ENCODE measurements at regions not wholly inside any gene's neighbourhood (a gene's known extent, or its start where the extent isn't known, plus 50 kb on each side); places are given as distances from the start of the nearest gene placed in this dataset.

DNA sequence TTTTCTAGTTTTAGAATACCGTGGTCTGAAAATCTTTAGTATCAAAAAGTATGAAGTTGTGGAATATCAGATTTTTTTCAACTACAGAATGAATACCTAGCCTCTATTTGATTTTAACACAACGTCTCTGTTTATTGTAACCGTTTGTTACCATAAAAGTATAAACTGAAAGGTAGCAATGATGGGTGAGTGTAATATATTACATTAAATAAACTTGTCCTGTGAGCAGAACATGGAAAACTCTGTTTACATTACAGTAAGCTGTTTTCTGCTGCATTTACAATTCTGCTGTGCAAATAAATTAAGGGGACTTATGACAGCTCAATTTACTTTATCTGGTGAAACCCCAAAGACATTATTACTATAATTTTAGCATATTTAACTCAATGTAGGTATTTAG is 62.5 kb downstream of the CHRM3 start:
- TF ChIP-seq, protein P1, sequence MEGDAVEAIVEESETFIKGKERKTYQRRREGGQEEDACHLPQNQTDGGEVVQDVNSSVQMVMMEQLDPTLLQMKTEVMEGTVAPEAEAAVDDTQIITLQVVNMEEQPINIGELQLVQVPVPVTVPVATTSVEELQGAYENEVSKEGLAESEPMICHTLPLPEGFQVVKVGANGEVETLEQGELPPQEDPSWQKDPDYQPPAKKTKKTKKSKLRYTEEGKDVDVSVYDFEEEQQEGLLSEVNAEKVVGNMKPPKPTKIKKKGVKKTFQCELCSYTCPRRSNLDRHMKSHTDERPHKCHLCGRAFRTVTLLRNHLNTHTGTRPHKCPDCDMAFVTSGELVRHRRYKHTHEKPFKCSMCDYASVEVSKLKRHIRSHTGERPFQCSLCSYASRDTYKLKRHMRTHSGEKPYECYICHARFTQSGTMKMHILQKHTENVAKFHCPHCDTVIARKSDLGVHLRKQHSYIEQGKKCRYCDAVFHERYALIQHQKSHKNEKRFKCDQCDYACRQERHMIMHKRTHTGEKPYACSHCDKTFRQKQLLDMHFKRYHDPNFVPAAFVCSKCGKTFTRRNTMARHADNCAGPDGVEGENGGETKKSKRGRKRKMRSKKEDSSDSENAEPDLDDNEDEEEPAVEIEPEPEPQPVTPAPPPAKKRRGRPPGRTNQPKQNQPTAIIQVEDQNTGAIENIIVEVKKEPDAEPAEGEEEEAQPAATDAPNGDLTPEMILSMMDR (optimal IDR thresholded peaks at IDR 0.05 in 1 of 3, IDR thresholded peaks at IDR 0.05 in 1 of 3, conservative IDR thresholded peaks at IDR 0.05 in 1 of 3; ENCODE audit: extremely low read depth in 1 of 3, insufficient read depth in 2 of 3, low read length in 3 of 3): no peak
- no peak for TF ChIP-seq EZH2 (IDR thresholded peaks at IDR 0.05; ENCODE audit: low read length)

Measured in keratinocyte (primary cell).